Fibroblast of mammary gland (primary cell): ENCODE measurements at regions not wholly inside any gene's neighbourhood (a gene's known extent, or its start where the extent isn't known, plus 50 kb on each side); places are given as distances from the start of the nearest gene placed in this dataset.
A peak's percentile ranks its signal among the peaks of the same experiment; 100 is the strongest.

Source experiments
- DNase-seq: peaks from one replicate; pipeline ENCODE4 v3.0.0-alpha.2; 2010; ENCODE audit warnings: low read depth
- H3K4me3 ChIP-seq: 2 replicates; pipeline ENCODE4 v1.5.1; 2011; ENCODE audit warnings: low read depth, mild to moderate bottlenecking, low read length, moderate library complexity; ENCODE audit not compliant: control insufficient read depth
- TF ChIP-seq, protein P1 (sequence below): conservative IDR thresholded peaks from 2 replicates; pipeline ENCODE4 v1.5.1; 2011; ENCODE audit warnings: low read depth, low read length, inconsistent platforms; ENCODE audit not compliant: control insufficient read depth, insufficient read depth

GRCh38 chr2:193334401-193334800, 1139.7 kb upstream of the TMEFF2 start:
- DNase-seq, result no peak
- TF ChIP-seq, protein P1, sequence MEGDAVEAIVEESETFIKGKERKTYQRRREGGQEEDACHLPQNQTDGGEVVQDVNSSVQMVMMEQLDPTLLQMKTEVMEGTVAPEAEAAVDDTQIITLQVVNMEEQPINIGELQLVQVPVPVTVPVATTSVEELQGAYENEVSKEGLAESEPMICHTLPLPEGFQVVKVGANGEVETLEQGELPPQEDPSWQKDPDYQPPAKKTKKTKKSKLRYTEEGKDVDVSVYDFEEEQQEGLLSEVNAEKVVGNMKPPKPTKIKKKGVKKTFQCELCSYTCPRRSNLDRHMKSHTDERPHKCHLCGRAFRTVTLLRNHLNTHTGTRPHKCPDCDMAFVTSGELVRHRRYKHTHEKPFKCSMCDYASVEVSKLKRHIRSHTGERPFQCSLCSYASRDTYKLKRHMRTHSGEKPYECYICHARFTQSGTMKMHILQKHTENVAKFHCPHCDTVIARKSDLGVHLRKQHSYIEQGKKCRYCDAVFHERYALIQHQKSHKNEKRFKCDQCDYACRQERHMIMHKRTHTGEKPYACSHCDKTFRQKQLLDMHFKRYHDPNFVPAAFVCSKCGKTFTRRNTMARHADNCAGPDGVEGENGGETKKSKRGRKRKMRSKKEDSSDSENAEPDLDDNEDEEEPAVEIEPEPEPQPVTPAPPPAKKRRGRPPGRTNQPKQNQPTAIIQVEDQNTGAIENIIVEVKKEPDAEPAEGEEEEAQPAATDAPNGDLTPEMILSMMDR, result no peak

DNA sequence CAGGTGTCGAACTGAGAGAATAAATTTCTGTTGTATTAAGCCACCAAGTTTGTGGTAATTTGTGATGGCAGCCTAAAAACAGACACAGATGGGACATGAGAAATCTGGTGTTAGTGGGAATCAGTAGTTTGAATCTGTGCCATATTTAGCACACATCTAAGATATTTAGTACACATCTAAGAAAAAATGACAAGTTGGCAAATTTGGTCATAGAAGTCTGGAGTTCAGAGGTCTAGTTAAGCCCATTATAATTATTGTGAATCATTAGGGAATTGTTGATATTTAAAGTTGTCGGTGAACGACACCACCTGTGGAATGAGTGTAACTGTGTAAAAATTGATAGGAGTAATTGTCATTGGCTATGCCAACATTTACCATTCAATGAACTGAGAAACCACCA, 1138.8 kb upstream of the TMEFF2 start:
- TF ChIP-seq, protein P1, result no peak
- no peak for DNase-seq
- H3K4me3 ChIP-seq, result no peak overlapping the region

More at GRCh38 chr2:193334401-193334800, 1139.7 kb upstream of the TMEFF2 start:
- H3K4me3 ChIP-seq, result no peak overlapping the region

DNA sequence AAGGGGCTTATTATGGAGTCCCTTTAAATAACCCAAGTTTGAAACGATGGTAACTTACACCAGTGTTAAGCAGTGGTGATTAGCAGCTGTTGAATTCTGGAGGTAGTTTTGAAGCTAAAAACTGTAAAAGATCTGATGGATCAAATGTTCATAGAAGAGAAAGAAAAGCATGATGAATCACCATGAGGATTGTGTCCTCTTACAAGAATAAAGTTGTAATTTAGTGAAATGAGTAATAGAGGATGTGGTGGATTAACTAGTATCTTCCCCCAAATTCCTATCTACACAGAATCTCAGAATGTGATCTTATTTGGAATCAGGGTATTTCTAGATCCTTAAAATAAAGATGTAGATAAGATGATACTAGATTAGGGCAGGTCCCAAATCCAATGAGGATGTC, 1138.2 kb upstream of the TMEFF2 start:
- DNase-seq, result peak; percentile 38
- no peak overlapping the region for H3K4me3 ChIP-seq
- TF ChIP-seq, protein P1, result no peak

GRCh38 chr2:193331676-193332075, 1136.9 kb upstream of the TMEFF2 start:
- TF ChIP-seq, protein P1, result no peak
- DNase-seq, result peak; percentile 20
- H3K4me3 ChIP-seq, result no peak overlapping the region

GRCh38 chr2:193326296-193326695, 1131.6 kb upstream of the TMEFF2 start:
- DNase-seq, result no peak
- TF ChIP-seq, protein P1, result no peak
- no peak overlapping the region for H3K4me3 ChIP-seq

- no peak overlapping the region for H3K4me3 ChIP-seq
- no peak for DNase-seq
- TF ChIP-seq, protein P1, result no peak
Observed at GRCh38 chr2:193315428-193316091, 1120.8 kb upstream of the TMEFF2 start.
